Activated CD4-positive, alpha-beta T cell treated with anti-CD3 and anti-CD28 coated beads, Interleukin-2, amount 50 U/mL, for 1 hour (primary cell): ENCODE measurements at regions not wholly inside any gene's neighbourhood (a gene's known extent, or its start where the extent isn't known, plus 50 kb on each side); places are given as distances from the start of the nearest gene placed in this dataset.
"Not testable (repeated sequence)": the region's sequence is repeated elsewhere in the genome, so short reads cannot be mapped to it uniquely, and the experiment has no call there.

Experiments
- DNase-seq: peaks from one replicate; pipeline ENCODE4 v3.0.0-alpha.2; 2020

- DNase-seq: no peak
Measured at GRCh38 chr1:70675737-70676156, 264.7 kb downstream of the CTH start.

DNA sequence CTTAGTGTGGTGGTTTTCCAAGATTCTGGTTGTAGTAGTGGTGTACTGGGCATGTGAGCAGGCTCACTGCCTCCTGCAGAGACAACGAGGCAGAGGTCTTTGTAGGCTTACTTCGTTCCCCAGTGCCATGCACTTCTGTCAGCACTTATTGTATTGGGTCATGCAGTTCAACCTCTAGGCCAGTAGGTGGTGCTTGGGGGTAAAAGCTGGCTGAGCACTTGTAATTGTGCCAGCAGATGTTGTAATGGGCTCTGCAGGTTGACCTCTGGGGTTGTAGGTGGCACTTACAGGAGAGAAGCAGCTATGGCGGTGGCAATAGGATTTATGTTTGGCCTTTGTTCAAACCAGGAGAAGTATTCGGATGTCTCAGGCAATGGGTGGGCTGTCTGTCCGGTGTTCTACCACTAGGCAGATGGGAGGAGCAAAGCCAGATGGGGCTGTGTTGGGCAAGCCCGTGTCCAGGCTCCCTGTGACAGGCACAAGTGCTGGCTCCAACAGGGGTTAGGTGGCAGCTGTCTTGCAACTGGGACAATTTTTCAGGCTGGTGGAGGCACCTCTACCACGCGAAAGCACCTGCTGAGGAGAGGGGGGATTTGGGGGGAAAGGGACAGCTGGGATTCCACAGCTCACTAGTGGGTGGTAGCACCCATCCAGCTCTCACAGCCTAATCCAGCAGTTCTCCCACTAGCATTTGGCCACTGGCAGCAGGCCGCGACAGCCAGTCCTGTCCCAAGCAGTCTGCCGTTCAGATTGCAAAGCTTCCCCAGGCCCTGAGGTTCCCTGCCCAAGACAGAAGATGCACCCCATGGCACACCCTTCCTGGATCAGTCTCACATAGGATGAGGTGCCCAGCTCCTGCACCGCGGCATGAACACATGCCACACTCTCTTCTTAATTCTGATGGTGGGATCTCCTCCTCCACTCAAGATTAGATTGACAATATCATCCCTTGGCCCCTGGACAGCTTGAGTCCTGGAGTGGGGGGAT, 274.5 kb downstream of the CTH start:
- peak; percentile 6 for DNase-seq

- DNase-seq: no peak
Measured at GRCh38 chr1:70688580-70688979, 277.5 kb downstream of the CTH start.

DNA sequence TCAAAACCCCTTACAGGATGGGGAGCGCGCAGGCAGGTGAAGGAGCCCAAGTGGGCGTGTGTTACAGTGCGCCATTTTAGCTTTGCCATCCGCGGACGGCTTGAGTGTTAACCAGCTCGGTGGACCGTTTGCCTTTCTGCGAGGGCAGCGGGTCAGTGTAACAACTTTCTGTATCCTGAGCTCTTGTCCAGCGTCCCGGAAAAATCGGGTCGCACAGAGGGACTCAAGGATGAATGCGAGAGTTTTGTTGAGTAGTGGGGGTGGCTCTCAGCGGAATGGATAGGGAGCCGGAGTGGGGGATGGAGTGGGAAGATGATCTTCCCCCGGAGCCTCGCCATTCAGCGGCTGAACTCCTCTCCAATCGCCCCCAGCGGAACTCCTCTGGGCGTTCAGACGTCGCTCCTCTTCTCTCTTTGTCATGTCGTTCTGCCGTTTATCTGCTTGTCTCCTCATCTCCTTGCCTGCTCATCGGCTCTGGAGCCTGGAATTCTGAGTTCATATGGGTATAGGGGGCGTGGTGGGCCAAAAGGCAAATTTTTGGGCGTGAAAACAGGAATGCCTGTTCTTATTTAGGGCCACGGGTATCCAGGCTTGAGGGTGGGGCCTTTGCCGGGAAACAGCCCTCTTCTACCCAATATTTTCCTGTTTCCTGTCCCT, 295.4 kb downstream of the CTH start:
- DNase-seq: no peak

DNA sequence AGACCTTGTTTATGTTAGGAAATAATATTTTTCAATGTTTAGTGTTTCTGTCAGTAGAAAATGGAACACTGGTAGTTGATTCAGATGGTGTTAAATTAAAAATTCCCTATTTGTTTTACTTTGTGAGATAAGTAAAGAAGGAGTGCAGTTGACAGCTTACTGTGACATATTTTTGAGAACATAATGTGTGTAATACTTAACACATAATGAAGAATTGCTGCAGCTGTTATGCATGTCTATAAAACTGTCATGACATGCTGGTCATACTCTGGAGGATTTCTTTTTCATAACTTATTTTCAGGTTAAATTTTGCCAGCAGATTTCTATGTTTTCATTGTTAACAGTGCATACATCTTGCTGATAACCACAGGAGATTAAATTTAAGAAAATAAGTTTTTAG, 296.1 kb downstream of the CTH start:
- DNase-seq: no peak

- DNase-seq: no peak
Measured at GRCh38 chr1:70714149-70714548, 303.1 kb downstream of the CTH start.

DNA sequence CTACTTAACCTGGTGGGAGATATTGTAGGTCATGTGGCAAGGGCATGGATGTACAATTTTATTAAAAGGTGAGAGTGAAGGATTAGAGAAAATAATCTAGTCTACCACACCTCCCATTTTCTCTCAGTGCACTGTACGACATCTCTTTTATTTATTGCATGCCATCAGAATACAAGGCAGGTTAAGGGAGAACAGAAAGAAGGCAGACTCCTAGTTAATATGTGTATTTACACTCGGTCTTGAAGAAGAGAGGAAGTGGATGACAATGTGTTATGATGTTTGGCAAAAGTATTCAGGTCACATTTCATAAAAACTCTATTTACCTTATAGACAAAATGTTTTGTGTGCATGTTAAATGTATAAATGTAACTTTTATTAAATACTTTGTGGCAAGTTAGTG, 306.1 kb downstream of the CTH start:
- no peak for DNase-seq

- DNase-seq: no peak
Measured at GRCh38 chr1:70717656-70718055, 306.6 kb downstream of the CTH start.

- no peak for DNase-seq
Measured at GRCh38 chr1:70718086-70718630, 307.1 kb downstream of the CTH start.

- no peak for DNase-seq
Measured at GRCh38 chr1:70719154-70719553, 308.1 kb downstream of the CTH start.

DNA sequence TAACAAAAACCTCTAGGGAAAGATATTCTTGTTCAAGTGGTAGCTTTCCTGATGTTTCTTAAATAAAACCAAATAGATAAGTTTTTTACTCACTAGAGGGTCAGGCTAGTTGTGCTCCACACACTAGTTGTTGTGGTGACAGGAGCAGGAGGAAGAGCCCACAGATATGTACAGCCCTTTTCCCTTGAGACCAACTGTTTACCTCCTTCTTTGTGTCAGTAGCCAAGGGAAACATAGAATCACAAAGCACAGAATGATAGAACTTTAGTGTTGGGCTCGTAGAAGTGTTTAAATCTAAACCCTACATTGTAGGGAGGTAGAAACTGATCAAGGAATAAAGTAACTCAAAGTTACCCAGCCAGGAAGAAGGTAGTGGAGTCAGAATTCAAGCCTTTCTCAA, 309.0 kb downstream of the CTH start:
- no peak for DNase-seq

DNA sequence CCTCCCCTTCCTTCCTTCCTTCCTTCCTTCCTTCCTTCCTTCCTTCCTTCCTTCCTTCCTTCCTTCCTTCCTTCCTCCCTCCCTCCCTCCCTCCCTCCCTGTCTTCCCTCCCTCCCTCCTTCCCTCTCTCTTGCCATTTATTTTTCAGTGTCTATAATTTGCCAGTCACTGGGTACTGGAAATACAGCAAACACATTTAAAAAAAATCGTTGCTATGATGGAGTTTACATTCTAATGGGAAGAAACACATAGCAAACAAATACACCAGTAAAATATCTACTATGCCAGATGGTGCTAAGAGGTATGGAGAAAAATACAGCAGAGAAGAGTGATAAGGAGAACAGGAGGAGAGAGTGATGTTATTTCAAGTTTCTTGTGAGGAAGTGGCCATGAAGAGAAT, 309.5 kb downstream of the CTH start:
- DNase-seq: no peak

GRCh38 chr1:70727886-70728489, 316.9 kb downstream of the CTH start:
- DNase-seq: no peak

DNA sequence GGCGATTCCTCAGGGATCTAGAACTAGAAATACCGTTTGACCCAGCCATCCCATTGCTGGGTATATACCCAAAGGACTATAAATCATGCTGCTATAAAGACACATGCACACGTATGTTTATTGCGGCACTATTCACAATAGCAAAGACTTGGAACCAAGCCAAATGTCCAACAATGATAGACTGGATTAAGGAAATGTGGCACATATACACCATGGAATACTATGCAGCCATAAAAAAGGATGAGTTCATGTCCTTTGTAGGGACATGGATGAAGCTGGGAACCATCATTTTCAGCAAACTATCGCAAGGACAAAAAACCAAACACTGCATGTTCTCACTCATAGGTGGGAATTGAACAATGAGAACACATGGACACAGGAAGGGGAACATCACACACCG, 311.1 kb downstream of the PTGER3 start:
- not testable (repeated sequence) for DNase-seq

- DNase-seq: no peak
Measured at GRCh38 chr1:70737125-70737524, 310.5 kb downstream of the PTGER3 start.

DNA sequence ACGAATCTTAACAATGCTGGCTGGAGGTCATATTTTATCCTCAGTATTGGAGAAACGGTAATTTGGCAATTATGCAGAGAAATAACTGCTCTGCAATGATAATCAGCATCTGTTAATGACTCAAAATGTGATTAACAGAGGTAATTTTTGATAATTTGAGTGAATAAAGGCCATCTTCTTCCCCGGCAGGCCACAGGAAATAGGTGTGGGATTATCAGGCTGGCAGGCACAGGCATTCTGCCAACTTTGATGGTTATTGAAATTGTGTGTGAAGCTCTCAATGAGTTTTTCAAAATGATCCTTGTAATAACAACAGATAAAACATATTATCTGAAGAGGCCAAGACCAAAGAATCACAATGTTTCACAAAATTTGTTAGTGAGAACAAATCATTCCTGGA, 309.0 kb downstream of the PTGER3 start:
- no peak for DNase-seq

DNA sequence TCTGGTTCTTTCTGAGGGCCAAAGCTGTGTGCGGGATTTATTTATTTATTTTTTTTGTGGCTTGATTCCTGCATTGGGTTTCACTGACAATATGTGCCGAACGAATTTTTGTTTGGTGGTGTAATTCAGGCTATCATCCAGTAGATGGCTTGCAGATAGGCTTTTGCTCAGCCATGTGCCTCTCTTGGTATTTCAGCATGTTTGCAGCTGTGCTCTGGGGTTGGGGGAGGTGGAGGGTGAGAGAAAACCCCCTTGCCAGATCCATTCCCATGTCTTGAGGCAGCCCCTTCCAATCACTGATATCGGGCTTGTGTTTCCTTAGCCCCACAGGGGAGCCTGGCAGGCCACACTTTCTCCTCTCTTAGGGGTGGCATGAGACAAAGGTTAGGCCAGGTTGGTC, 302.4 kb downstream of the PTGER3 start:
- no peak for DNase-seq

GRCh38 chr1:70746062-70746461, 301.6 kb downstream of the PTGER3 start:
- DNase-seq: not testable (repeated sequence)

- not testable (repeated sequence) for DNase-seq
Measured at GRCh38 chr1:70747123-70747522, 300.5 kb downstream of the PTGER3 start.

DNA sequence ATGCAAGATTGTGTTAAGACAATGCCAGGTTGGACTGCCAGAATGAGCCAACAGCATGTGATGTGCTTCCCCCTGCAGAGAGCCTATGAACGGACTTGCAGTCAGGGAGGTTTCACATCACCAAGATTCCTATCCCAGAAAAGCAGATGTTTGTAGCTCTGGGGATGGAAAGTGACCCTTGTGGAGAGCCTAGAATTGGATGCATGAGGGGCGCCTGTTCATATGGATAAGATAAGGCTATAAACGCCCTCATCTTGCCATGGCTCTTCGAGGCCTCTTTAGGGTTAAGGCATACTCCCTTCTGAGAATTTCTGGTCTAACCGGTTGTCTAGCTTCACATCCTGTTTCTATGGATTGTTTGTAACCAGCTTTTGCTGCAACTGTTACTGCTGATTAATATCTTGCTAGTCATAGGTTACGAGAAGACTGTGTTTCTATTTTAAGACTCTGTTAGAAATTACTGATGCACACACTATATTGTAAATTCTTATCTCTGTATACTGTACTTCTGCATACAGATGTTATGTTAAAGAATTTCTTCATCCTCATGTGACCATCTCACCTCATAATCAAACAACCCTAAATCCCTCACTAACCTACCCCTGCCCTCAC, 295.8 kb downstream of the PTGER3 start:
- DNase-seq: not testable (repeated sequence)

DNA sequence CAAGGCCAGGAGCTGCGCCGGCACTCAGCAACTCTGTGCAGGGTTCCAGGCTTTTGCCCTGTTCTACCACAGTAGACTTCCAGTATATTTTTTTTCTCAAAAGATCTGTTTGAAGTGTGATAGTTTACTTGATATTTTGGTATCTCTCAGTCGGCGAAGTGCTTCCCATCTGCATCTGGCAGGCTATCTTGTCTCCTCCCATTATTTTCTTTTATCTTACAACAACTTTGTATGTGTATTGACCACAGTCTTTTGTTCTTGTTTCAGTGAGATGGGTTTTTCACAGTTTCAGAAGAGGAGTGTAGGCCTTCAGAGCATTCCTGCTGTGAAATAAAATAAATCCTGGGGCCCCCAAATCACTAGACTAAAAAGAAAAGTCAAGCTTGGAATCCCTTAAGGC, 292.9 kb downstream of the PTGER3 start:
- no peak for DNase-seq

GRCh38 chr1:70760154-70760553, 287.5 kb downstream of the PTGER3 start:
- DNase-seq: no peak

DNA sequence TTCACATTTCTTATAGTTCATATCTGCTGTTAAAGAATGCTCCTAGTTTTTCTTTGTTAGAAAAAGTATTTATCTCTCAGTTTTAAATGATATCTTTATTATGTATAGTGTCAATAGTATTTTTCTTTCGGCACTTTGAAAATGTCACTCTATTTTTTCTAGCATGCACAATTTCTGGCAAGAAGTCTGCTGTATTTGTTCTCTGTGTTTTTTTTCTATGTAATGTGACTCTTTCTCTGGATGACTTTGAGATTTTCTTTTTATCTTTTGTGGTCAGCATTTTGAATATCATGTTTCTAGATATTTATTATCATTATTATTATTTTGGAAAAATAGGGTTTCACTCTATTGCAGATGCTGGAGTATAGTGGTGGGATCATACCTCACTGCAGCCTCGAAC, 285.2 kb downstream of the PTGER3 start:
- no peak for DNase-seq
